ENCODE measurements at regions not wholly inside any gene's neighbourhood (a gene's known extent, or its start where the extent isn't known, plus 50 kb on each side); places are given as distances from the start of the nearest gene placed in this dataset.

GRCh38 chr22:44613196-44613595 is 88.8 kb upstream of the PRR5 start:
- Histone ChIP-seq H3K27ac (ENCODE audit: low read length) (no peak overlapping the region), H3K4me3 (ENCODE audit: low read depth in 2 of 2, low read length in 2 of 2) (no peak overlapping the region), H3K27me3 (ENCODE audit: control insufficient read depth, insufficient read depth, low read length) (no peaks in the 10 kb centered on the region), H3K36me3 (ENCODE audit: control insufficient read depth, insufficient read depth, low read length) (no peaks in the 10 kb centered on the region), H3K9me3 (ENCODE audit: control insufficient read depth, insufficient read depth, low read depth, low read length) (no peaks in the 10 kb centered on the region), H3K4me1 (ENCODE audit: control insufficient read depth, insufficient read depth, low read length) (no peaks in the 10 kb centered on the region)
- ChIA-PET CTCF (no interaction called here), POLR2A (interaction anchor here (0.6 kb wide), 1 partner anchor 503 kb away, joined by 8 read pairs; no protein-coding TSS in a partner anchor)
- ATAC-seq = no peak
- DNase-seq (ENCODE audit: low read depth, low spot score) = no peak
- no TSS peak for BruUV-seq (replicated peaks)
- TF ChIP-seq POLR2AphosphoS5 (IDR thresholded peaks at IDR 0.05; ENCODE audit: low read depth, low read length) = no peak
- TF ChIP-seq CTCF (IDR thresholded peaks at IDR 0.05) = no peak
- TF ChIP-seq TCF7L2 (IDR thresholded peaks at IDR 0.05; ENCODE audit: low read depth, low read length) = no peak
- no peak for TF ChIP-seq SIN3A (IDR thresholded peaks at IDR 0.05; ENCODE audit: borderline replicate concordance, insufficient read depth, low read depth, low read length)
- TF ChIP-seq REST (IDR thresholded peaks at IDR 0.05; ENCODE audit: insufficient read depth in 1 of 2, low read depth in 2 of 2, low read length in 1 of 2) = no peak
- in situ Hi-C loops (cut with HindIII; ENCODE audit: low pct_unique_long_range_greater_than_20kb, low sequenced_read_pairs) (no loop called here), intact Hi-C loops (cut with micrococcal nuclease; ENCODE audit: unreplicated experiment) (no loop called here)

- no peak for TF ChIP-seq SIN3A (IDR thresholded peaks at IDR 0.05; ENCODE audit: borderline replicate concordance, insufficient read depth, low read depth, low read length)
- TF ChIP-seq REST (IDR thresholded peaks at IDR 0.05; ENCODE audit: insufficient read depth in 1 of 2, low read depth in 2 of 2, low read length in 1 of 2) = no peak
- TF ChIP-seq CTCF (IDR thresholded peaks at IDR 0.05) = no peak
- no peak for TF ChIP-seq POLR2AphosphoS5 (IDR thresholded peaks at IDR 0.05; ENCODE audit: low read depth, low read length)
- no peak for TF ChIP-seq TCF7L2 (IDR thresholded peaks at IDR 0.05; ENCODE audit: low read depth, low read length)
- H3K4me3 ChIP-seq (ENCODE audit: low read depth in 2 of 2, low read length in 2 of 2) = no peak overlapping the region
- ATAC-seq = no peak
- H3K4me1 ChIP-seq (ENCODE audit: control insufficient read depth, insufficient read depth, low read length) = no peaks in the 10 kb centered on the region
- POLR2A ChIA-PET = no interaction called here
- no peaks in the 10 kb centered on the region for H3K36me3 ChIP-seq (ENCODE audit: control insufficient read depth, insufficient read depth, low read length)
- no peak overlapping the region for H3K27ac ChIP-seq (ENCODE audit: low read length)
- in situ Hi-C loops (cut with HindIII; ENCODE audit: low pct_unique_long_range_greater_than_20kb, low sequenced_read_pairs) = no loop called here
- H3K9me3 ChIP-seq (ENCODE audit: control insufficient read depth, insufficient read depth, low read depth, low read length) = no peaks in the 10 kb centered on the region
- BruUV-seq (replicated peaks) = no TSS peak
- intact Hi-C loops (cut with micrococcal nuclease; ENCODE audit: unreplicated experiment) = no loop called here
- no peak for DNase-seq (ENCODE audit: low read depth, low spot score)
- CTCF ChIA-PET = no interaction called here
- H3K27me3 ChIP-seq (ENCODE audit: control insufficient read depth, insufficient read depth, low read length) = no peaks in the 10 kb centered on the region
These were observed 90.0 kb upstream of the PRR5 start for GRCh38 chr22:44611880-44612496.
